HG02884 (cell line): ENCODE measurements at regions not wholly inside any gene's neighbourhood (a gene's known extent, or its start where the extent isn't known, plus 50 kb on each side); places are given as distances from the start of the nearest gene placed in this dataset.
"Not testable (repeated sequence)": the region's sequence is repeated elsewhere in the genome, so short reads cannot be mapped to it uniquely, and the experiment has no call there.

ENCODE experiments used
- ATAC-seq: cut with Tn5 transposase; IDR thresholded peaks from one replicate; pipeline ENCODE4 v1.9.1; 2021; ENCODE audit warnings: mild to moderate bottlenecking, moderate library complexity; ENCODE audit not compliant: unreplicated experiment

DNA sequence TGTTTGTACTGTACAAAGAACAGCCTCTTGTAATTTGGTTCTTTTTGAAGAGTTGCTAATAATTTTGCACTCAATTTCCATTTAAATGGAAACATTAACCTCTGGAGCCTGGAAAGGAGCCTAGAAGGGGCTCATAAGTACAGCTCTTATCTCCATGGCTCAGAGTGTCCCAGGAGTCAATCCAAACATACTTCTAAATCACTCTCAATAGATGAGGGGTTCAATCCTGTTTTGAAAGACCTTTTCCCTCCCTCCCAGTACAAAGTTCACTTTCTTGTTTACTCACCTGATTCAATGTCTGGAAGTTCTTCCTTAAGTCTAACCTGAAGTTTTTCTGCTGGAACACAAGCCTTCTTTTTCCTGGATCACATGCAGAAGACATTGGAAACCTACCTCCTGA lies 273.0 kb upstream of the PLET1 start:
- ATAC-seq, result no peak

DNA sequence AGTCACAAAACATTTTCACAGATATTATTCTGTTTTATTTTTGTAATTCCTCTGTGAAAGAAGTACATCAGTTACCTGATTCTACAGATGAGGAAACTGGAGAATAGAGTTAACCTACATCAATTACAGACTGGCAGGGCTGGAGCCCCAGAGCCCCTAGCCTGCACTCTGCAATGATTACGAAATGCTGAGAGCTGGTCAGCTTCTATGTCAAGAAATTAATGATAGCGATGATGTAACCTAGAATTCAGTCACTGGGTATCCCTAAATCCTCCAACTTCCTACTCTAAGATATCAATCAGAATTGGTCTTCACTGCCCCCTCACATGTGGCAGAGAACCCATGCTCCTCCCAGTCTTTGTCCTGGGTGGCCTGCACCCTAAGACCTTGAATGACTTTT lies 273.5 kb upstream of the PLET1 start:
- ATAC-seq, result no peak

DNA sequence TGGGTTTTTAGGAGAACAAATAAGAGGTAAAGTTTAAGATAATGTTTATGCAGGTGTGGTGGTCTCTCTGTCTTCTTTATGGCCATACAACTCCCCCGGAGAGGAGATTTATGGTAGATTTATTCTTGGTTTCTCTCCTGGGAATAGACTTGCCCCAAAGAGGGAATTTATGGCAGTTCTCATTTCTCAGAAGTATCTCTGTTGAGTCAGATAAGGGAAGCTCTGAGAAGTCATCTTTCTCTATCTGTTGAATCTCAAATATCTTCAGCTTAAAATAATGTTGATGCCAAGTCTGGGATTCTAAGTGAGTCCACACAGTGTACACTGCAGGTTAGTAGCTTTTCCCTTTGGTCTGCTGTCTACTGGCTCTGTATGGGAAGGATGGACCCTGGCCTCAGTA lies 276.4 kb upstream of the PLET1 start:
- no peak for ATAC-seq

DNA sequence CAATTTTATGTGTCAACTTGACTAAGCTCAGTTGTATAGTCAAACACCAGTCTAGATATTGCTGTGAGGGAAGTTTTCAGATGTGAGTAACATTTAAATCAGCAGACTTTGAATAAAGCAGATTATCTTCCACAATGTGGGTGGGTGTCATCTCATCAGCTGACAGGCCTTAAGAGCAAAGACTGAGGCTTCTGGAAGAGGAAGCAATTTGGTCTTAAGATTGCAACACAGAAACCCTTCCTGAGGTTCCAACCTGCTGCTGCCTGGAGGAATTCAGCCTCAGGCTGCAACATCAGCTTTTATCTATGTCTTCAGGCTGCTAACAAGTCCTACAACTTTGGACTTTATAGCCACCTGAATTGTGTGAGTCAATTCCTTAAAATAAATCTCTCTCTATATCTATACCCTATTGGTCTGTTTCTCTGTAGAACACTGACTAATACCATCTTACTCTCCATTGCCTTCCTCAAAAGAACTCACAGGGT lies 277.2 kb upstream of the PLET1 start:
- no peak for ATAC-seq

DNA sequence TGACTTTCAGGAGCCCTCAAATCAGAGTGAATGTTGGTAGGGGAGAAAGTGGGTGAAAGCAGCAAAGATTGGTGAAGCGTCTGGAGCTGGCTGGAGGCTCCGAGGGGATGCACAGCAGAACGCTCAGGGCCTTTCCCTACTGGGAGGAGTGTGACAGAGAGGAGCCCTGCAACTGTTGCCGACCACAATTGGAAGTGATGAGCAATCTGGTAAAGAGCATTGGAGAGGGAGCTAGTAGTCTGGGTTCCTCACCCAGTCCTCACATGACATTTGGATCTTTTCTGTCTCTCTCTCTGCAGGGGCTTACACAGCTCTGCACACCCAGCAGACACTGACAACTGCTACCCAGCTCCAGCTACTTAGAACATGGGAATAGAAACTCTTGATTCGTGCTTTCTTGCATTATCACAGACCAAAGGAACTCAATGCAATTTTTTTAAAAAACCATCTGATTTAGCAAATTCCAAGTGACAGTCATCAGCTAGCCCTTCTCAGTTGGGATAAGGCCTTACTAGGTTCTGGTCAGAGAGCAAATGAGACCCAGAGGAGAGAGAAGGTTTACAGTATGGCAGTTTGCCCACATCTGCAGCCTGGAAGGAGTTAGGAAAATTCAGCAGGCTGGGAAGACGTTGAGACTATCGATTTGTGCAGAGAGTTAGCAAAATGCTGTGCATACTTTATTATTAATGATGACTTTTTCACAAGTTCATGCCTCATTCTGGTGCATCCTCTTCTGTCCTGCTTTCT lies 278.0 kb upstream of the PLET1 start:
- ATAC-seq, result no peak

DNA sequence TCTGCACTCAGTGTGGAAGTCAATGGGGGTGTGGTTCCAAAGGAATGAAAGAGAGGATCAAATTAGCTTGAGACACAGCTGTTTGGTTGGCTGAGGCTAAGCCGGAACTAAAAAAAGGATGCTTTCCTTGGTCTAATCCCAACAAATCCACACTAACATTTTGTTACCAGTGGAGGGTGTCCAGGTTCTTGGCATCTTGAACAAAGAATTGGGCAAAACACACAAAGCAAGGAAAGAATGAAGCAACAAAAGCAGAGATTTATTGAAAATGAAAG lies 278.6 kb upstream of the PLET1 start:
- ATAC-seq, result not testable (repeated sequence)

DNA sequence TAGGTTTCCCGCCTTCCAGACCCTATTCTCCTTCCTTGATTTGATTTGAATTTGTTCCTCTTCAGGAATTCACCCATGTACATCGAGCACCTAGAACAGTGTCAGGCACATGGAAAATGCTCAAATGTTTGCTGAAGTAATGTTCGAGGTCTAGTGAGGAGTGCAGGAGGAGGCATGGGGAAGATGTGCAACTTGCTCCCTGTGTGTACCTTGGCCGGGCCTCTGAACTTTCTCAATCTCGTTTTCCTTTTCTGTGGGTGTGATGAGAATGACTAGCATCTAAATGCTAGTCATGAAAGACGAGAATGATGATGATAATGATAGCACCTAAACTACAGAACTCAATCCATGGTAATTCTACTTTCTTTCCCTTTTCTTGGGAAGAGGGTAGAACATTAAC lies 279.1 kb upstream of the PLET1 start:
- no peak for ATAC-seq

DNA sequence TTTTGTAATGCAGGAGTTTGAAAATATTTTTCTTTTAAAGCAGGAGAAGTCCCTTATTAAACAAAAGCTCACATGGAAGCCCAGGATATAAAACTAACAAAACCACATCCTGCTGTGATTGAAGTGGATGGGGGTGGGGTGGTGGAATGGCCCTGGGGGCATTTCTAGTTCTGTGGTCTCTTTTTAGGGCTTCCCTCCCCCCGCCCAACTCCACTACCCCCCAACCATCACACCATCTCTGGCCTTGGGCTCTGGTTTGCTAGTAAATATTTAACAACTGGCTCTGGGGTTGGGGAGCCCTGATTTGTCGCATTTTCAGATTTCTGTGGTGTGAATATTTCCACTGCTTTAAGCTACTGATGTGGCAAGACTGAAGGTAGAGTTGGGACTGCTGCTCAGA lies 279.6 kb upstream of the PLET1 start:
- no peak for ATAC-seq

DNA sequence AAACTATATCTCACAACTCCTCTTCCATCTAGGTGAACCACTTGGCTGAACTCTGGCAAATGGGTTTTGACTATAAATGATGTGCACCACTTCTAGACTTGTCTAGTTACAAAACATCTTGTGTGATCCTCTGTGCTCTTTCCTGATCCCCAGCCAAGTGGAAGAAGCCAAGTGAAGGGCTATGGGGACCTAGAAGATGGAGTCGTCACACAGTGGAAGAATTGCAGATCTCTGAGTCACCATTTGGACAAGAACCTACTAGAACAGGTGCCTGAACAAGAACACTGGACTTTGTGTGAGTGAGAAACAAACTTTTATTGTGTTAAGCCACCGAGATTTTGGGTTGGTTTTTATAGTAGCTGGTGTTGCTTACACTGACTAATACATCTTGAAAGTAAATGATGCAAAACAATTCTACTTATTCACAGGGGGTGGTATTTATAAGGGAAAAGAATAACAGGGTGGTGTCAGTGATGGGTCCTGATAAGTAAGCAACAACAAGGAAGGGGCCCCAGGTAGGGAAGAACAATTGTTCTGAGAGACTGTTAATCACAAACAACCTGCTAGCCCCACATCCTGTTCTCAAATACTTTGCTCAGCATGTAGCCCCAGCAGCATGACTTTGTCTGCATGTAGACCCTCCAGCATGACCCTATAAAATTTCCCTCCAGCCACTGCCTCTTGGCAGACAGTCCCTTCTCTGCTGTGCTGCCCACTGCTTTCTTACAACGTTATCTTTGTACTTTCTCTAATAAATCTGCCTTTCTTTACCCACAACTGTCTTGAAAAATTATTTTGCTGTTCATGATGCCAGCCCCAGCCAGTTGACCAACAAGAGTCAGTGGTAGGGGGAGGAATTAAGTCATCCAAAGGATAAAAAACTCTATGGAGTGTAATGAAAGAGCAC lies 280.7 kb upstream of the PLET1 start:
- ATAC-seq, result no peak

DNA sequence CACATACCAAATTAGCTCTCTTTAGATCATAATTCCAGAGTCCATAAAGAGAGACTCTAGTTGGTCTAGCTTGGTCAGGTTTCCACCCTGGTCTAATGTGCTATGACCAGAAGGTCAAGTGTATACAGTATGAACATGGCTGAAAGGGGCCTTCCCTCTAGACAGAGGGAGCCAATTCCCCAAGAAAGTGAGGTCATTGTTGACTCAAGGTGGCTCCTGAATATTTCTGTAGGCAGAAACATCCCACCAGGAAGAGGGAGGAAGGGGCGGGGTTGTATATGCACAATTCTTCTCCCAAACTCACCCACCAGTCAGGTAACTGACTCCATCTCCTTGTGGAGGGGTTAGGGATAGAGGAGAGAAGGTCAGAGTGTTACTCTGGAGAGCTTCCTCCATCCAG lies 281.8 kb upstream of the PLET1 start:
- no peak for ATAC-seq

DNA sequence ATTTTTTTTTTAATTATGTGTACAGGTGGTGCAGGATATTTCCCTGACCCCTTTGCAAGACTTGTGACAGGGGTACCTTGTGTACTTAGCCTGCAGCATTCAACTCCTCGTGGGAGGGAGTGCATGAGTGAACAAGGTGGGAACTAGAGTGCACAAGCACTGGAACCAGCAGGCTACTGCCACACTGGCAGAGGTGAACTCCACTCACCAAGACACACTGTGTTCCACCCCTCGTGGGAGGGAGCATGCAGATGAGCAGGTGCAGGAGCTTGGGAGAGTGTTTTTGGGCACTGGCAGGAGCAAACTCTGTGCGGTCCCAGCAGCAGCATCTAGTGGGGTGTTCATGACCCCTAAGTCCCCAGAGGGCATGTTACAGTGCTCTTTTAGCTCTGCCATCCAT lies 282.7 kb upstream of the PLET1 start:
- no peak for ATAC-seq

DNA sequence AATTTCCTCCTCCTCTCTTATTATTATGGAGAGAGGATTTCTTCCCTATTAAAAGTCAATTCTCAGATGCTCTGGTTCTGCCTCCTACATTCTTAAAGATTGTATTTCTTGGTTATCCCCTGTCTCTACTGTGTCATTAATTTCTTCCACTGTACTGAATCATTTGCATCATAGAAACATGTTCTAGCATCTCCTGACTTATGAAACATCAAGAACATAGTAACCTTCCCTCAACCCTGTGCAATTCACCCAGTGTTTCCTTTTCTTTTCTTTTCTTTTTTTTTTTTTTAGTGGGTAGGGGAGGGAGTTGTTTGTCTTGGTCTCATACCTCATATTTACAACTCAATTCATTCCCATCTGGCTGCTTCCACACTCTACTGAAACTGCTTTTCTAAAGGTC lies 288.0 kb upstream of the PLET1 start:
- ATAC-seq, result no peak

DNA sequence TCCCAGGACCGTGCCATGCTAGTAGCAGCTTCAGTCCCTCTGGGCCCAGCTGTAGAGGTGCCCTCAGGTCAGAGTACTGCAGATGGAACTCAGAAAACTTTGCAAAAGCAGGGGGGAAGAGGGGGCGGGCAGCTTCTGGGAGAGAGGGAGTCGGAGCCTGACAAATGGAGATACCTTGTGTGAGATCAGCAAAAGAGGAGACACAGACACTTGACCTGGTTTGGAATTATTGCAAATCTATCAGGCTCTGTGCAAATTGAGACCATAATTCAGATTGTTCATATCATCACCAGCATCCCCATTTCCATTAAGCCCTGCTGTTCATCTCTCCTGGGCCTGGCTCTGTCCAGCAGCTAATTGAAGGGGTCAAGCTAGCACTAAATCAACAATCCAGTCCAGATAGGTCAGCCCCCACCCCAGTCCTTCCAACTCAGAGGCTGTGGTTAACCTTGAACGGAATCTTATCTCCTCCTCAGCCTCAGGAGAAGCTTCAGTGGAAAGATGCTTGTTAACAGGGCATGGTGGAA lies 292.6 kb upstream of the PLET1 start:
- no peak for ATAC-seq

DNA sequence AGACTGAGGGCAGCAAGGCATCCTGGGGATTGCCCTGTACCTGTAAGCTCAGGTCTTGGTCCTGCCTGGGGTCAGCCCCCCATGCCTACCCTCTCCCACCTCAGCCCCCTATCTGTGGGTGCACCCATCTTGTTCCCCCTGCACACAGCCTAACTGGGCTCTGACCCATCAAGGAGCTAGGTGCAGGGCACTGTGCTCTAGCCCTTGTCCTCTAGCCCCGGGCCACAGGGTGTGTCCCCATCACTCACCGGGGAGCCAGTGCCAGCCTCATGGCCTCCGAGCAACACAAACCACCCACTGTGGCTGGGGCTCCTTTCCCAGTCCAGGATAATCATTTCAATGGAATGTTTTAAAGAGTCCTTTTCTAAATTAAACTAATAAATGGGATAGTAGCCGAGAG lies 293.9 kb upstream of the PLET1 start:
- no peak for ATAC-seq

DNA sequence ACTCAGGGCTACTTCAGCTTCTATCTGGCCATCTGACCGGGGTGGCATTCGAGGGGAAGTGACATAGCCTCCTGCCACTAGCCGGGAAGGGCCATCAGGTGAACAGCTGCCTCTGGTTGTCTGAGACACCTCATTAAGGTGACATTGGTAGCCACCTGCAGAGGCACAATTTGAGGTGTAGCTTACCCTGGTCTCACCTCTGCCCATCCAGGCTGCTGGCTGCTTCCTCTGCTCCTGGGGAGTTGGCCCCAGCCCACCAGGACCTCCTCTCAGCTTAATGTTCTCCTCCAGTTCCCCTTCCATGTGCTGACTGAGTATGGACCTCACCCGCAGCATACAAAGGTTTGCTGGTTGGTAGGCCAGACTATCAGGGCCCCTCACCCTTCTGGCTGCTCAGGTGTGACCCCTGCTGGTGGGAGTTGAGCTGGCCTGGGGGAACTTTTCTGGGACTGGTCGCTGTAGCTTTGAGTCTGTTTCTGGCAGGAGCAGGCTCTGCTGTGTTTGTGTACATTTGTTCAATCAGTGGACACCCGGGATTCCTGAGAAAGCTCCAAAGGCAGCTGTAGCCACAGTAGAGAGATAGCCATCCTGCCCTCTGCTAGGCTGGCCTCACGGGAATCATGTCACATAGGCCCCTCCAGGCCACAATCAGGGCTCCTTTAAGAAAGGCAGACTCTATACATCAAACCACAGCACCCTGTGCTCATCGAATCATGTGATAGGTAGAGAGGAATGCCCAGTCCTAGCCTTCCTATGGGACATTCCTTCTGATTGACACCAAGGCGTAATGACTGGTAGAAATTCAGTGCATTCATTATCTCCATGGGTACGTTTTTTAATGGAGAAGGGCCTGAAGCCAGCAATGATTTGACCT lies 295.1 kb upstream of the PLET1 start:
- no peak for ATAC-seq

DNA sequence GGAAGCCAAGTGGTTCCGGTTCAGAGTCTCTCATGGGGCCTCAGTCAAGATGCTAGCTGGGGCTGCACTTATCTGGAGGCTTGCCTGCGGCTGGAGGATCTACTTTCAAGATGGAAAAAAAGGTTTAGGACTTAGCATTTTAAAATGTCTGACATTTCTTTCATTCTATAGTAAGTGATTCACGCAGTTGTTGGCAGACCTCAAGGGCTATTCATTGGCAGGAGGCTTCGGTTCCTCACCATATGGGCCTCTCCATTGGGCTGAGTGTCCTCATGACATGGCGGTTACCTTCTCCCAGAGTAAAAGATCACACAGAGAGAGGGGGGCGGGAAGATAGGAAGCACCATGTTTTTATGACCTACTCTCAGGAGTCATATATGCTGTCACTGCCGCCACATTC lies 298.0 kb upstream of the PLET1 start:
- no peak for ATAC-seq

DNA sequence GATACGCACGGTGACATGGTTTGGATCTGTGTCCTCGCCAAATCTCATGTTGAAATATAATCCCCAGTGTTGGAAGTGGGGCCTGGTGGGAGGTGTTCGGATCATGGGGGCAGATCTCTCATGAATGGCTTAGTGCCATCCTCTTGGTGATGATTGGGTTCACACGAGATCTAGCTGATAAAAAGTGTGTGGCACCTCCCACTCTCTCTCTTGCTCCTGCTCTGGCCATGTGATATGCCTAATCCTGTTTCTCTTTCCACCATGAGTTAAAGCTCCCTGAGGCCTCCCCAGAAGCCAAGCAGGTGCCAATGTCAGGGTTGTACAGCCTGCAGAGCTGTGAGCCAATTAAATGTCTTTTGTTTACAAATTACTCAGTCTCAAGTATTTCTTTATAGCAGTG lies 303.1 kb upstream of the PLET1 start:
- ATAC-seq, result no peak

DNA sequence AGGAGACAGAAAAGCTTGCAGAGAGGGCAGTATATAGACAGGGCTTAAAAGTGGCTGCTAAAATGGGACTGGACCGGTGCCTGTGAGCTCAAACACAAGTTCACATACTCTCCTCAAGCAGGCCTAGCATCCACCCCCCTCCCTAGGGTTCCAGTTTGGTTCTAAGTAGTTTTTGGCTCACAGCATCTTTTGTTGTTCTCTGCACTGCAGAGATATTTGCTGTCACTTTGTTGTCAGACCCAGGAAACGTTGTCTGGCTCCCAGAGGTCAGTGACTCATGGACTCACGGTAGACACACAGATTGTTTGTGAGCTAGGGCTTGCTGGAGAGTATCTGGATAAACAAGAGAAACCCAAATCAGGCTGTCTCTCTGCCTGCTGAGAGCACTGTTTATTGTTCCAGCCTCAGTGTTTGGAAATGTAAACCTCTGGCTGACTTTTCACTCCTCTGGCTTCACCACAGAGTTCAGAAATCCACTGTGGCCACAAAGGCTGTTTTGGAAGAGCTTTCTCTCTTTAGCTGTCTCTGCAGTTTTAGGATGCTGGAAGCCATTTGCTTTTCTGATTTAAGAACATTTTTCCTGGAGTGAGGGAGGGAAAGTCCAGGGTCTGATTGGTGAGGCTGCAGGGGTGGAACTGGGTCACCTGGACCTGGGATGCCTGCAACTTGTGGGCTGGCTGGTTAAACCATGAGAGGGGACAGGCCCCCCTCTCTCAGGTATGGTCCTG lies 303.7 kb upstream of the PLET1 start:
- ATAC-seq, result no peak

DNA sequence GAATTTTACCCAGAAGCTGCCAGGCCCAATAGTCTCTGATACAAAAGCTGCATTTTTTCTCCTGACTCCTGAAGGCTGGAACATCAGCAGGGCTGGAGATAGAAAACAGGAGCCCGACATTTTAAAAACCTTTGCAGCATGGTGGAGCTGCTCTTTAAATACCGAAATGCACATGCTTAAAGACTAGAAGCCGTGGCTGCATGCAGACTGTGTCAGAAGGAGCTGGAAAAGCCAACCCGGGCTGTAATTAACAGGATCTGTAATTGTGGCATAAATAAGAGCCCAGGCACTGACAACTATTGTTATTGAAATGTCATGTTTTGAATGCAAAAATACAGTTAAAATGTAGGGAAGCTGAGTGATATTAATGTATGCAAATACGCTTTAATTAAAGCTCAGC lies 304.9 kb upstream of the PLET1 start:
- no peak for ATAC-seq

DNA sequence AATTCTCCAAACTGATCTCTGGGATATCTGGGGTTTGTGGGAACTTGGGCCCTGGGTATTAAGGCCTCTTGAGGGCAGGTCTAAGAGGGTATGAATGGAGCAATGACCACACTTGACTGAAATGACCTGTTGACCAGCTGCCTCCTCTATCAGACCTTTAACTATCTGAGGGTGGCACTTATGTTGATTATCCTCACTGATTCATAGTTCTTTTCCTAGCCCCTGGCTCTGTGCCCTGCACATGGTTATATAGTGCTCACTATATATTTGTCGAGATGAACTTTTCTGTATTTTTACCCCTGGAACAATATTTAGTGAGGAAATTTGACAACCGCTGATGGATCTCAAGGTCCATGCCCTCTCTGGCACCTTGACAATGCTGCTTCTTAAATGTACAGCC lies 305.5 kb upstream of the PLET1 start:
- no peak for ATAC-seq

DNA sequence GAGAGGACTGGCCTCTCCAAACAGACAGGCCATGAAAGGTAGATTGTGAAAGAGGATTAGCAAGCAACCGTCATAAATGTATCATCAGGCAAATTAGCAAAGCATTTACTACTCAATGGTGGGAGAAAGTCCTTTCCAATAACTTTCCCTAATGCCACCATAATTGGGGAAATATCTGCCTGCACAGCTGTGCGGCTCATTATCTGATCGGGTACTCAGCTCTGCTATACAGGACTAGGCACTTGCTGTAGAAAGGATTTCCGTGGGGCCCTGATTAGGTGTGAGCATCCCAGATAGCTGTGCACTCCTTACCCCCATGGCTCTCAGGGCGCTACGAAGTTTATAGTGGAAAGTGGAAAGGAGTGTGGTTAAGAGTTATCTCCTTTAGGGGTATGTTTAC lies 309.7 kb upstream of the PLET1 start:
- ATAC-seq, result no peak
